Epithelial cell of prostate (primary cell): ENCODE measurements at regions not wholly inside any gene's neighbourhood (a gene's known extent, or its start where the extent isn't known, plus 50 kb on each side); places are given as distances from the start of the nearest gene placed in this dataset.

Experiments used
- DNase-seq: peaks from one replicate; pipeline ENCODE4 v3.0.0-alpha.2; 2011; ENCODE audit warnings: low read depth, low spot score
- H3K27ac ChIP-seq: fragments of 450-650 bp; 2 replicates; pipeline ENCODE4 v1.5.1; 2017; ENCODE audit warnings: mild to moderate bottlenecking

DNA sequence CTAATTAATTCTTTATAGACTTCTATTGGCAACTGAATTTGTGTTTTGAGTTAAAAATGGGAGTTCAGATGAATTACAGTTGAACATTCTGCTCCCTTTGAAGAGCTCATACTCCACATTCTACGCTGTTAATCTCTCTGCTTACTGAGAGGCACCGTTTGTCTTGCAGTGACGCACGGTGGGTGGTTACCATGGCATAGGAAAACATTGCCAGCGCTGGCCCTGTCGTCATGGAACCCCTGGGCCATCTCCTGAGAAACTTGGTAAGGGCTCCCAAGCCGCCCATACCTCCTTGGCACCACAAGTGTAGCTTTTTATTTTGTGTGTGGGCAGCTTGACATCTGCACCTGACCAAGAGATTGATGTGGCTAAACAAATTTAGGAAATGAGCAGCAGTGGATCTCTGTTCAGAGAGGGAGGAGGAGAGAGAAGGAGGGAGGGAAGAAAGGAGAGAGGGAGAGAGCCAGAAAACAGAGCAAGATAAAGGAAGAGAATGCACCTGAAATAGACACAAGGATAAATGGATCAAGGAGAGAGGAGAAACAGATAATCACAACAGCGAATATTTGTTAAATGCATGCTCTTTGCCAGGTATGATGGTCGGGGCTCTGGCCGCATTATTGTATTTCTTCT is 398.5 kb downstream of the HAPSTR1 start:
- DNase-seq: no peak
- H3K27ac ChIP-seq: no peak overlapping the region

DNA sequence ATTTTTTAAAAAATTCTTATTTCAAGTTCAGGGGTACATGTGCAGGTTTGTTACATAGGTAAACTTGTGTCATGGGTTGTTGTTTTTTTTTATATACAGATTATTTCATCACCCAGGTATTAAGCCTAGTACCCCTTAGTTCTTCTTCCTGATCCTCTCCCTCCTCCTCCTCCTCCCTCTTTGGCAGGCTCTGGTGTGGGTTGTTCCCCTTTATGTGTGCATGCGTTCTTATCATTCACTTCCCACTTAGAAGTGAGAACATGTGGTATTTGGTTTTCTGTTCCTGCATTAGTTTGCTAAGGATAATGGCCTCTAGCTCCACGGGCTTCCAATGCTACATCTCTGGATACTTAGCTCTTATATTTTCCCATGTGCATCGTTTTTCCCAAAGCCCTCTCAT is 404.4 kb downstream of the HAPSTR1 start:
- H3K27ac ChIP-seq: no peak overlapping the region
- DNase-seq: no peak

DNA sequence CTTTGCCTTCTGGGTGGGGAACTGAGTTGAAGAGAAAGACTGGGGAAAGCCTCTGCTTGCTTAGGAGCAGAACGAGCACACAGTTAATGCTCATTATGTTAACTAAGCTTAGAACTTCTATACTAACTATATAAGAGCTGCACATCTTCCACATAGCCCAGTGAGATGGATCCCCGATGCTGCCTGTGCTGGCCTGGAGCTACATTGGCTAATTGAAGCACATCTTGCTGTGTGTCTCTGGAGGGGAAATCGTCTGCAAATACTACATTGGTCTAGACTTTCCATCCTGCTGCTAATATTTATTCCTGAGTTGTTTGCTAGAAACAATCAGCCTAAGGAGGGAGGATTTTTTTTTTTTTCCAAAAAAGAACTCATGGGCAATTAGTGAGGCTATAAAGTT is 406.3 kb downstream of the HAPSTR1 start:
- H3K27ac ChIP-seq: no peak overlapping the region
- DNase-seq: no peak

DNA sequence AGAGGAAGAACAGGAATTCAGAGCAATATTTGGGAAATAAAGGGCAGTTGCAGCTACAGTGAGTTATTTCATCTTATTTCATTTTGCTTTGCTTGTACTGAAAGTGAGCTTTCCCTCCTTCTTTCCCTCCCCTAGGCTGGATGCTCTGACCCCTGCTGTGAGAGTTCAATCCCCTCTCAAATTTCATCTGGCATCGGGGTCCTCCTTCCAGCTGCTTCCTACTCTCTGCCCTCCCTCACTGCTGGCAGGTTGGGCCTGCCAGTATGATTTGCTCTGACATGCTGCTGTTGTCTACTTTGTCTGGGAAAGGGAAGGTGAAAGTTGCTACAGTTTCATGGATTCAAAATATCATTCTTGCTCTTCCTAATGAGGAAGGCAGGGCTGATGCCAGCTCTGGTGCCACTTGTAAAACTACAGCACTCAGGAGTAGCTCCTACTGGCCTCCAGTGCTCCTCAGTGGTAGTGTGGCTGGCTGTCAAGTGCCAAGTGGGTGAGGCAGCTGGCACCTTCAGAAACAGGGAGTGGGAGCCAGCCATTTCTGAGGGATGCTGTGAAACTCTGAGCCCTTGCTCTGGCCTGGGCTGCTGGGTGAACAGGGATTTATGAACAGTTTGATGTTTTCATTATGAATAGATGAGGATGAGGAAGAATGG is 408.6 kb downstream of the HAPSTR1 start:
- no peak overlapping the region for H3K27ac ChIP-seq
- DNase-seq: no peak

DNA sequence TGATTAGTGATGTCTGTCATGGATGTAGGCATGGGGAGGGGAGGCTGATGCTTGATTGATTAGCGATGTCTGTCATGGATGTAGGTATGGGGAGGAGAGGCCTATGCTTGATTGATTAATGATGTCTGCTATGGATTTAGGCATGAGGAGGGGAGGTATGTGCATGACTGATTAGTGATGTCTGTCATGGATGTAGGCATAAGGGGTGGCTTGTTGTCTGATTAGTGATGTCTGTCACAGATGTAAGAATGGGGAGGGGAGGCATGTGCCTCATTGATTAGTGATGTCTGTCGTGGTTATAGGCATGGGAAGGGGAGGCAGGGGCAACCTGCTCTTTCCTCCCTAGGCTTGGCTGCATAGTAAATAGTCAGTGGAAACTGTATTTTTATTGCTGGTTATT is 409.4 kb downstream of the HAPSTR1 start:
- no peak overlapping the region for H3K27ac ChIP-seq
- DNase-seq: no peak

DNA sequence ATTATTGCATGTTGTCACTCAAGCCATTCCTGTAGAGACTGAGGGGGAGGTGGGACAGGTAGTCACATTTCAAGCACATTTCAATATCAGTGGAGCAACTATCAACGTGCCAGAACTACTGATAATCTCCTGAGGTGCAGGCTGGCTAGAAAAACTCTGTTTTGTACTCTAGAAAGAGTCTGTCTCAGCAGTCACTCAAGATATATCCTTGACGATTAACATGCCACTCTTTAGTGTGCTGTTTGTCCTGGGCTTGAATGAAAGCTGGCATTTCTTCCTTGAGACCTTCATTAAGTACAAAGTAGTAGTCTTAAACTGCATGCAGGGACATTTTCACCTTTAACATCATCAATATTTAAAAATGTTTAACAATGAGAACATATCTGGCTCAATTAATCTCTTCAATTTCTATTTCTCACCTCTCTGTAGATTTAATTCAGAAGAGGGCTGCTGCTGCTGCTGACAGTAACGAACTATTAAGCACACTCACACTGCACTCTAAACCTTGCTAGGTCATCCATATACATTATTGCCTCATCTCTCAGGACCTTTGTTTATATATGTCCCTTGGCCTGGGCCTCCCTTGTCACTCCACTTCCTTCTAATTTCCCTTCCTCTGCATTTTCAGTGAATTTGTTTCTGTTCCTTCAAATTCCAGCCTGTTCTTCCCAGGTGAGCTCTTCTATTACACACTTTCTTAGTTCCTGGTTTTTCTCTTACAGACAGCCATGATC is 412.0 kb downstream of the HAPSTR1 start:
- H3K27ac ChIP-seq: no peak overlapping the region
- no peak for DNase-seq

DNA sequence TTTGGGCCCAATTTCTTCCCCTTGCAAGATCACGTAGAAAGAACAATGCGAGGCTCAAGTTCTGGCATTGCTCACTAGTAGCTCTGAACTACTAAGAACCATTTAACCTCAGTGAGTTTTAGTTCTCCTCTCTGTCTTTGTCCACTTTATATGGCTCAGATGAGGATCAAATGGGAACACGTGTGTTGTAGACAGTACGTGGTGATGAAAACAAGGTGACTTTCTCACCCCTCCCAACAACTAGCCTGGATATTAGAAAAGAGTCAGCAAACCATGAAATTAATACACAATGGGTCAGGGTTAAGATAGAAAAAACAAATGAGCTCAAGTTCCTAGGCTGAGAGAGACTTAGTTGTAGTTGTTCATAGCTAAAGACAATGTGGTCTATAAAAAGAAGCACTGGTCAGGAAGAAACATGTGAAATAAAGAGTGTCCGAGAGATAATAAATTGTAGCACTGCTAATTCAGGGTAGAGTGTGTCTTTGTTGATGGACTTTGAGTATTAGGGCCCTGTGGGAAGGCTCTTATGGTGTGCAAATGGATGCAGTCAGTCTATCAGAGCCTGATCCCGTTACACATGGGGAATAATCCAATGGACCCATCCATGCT is 417.0 kb downstream of the HAPSTR1 start:
- DNase-seq: no peak
- no peak overlapping the region for H3K27ac ChIP-seq

DNA sequence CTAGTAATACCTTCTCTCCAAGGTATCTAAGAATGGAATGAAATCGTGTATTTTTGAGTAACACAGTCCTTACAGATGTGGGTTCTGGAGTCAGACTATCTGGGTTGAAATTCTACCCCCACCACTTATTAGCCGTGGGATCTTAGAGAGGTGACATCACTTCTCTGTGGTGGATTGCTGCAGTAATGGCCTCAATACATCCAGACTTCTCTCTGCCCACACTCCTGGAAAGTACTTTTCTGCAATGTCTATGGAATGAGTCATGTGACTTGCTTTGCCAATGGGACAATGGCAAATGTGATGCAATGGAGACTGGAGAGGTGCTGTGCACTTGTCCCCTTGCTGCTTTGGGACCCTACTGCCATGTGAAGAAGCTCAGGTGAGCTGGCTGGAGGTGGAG is 418.2 kb downstream of the HAPSTR1 start:
- DNase-seq: no peak
- no peak overlapping the region for H3K27ac ChIP-seq

DNA sequence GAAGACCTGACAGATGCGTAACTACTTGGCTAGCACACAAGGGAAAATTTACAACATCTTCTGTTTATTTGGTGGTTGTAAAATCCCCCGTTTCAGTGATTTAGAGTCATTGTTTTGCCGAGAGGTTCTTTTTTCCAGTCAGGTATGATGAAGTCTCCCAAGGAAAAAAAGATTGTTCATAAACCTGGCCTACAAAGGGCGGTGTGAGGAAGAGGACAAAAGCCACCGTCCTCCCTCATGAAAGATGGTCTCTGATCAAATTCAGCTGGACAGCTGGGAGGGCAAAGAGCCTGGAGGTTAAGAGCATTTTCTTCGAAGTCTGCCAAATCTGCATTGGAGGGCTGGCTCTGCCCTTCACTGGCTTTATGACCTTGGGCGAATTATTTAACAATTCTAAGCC is 419.9 kb downstream of the HAPSTR1 start:
- DNase-seq: no peak
- no peak overlapping the region for H3K27ac ChIP-seq

DNA sequence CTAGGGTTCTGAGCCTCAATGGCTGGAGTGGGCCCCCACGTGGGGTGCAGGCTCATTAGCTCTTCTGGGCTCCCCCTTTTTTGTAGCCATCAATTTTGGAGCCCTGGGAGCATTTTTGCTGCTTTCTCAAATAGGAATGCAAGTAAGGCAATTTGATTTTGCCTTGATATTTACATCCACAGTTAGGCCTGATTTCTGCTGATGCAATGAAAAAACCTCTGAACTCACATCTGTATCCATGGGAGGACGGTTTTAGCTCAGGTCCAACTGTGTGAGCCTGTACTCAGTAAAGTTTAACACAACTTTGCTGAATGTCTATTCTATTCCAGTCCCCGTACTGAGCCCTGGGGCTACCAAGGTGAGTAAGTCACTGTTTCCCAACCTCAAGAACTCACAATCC is 425.0 kb downstream of the HAPSTR1 start:
- no peak for DNase-seq

DNA sequence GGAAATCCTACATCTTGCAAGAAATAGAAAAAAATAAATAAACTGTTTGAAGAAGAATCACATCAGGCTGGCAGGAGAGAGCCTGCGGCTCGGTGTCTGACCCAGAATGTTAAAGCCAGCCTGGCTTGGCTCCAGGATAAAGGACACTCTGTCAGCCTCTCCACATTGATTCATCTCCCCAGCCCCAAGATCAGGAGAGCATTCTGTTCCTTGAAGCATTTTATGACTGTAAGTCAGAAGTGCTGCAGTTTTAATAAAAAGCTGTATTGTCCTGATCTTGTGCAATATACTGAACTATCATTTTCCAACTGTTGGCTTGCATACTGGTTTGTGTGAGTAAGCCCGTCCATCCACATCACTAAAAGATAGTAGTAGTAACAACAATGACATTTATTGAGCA is 426.6 kb downstream of the HAPSTR1 start:
- H3K27ac ChIP-seq: no peak overlapping the region
- DNase-seq: no peak

More for the DNA sequence above, 425.0 kb downstream of the HAPSTR1 start:
- no peak overlapping the region for H3K27ac ChIP-seq

DNA sequence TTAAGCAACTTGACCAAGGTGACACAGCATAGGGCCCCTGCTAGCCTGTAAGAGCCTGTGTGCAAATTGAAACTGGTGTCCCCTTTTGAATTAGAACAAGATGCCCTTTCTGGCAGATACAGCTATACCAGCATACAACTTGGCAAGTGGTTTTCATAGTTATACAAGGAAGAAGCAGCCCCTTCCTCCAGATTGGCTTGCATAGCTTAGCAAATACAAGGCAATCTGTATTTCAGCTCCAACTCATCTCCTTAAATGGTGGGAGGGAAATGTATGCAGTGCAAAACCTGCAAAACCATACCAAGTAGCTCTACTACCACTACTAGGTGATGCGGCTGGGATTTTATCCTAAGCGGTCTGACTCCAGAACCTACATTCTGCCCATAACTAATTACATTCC is 427.1 kb downstream of the HAPSTR1 start:
- no peak for DNase-seq
- H3K27ac ChIP-seq: no peak overlapping the region

DNA sequence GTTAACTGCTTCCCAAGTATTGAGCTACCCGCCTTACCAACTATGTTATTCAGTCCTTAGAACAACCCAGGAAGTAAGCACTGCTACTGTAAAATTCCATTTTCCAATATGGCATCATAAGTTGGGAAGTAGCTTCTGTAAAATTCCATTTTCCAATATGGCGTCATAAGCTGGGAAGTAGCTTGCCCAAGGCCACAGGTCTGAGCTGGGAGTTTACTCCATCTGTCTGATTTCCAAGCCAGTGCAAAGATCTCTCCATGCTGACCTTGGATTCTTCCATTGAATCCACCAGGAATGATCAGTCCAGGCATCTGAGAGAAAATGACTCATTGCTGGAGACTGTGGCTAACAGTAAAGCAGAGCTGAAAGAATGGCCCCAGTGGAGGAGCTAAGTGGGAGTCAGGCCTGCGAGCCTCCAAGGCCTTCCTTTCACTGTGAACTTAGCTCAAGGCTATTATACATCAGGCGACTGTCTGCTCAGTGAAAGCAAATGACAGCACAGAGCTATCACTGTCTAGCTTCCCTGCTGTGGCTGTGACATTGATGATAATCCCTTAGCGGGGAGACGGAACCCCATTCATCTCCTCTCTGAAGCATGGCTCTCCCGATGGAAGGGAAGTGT is 430.4 kb downstream of the HAPSTR1 start:
- no peak overlapping the region for H3K27ac ChIP-seq
- no peak for DNase-seq

DNA sequence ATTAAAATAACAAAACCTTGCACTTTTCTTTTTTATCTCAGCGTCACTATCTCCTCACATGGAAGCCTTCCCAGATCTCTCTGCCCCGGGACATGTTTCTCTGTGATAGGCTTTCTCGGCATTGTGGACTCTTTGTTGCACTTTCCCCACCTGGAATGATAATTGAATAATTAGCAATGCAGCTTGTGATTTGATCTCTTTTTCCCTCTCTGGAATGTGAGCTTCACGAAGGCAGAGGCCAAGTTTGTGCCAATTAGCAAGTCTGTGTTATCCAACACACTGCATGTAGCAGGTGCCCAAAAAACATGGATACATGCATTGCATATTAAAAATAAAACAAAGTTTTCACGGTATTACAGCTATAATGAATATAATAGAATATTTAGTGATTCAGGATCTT is 431.2 kb downstream of the HAPSTR1 start:
- no peak overlapping the region for H3K27ac ChIP-seq
- DNase-seq: no peak

DNA sequence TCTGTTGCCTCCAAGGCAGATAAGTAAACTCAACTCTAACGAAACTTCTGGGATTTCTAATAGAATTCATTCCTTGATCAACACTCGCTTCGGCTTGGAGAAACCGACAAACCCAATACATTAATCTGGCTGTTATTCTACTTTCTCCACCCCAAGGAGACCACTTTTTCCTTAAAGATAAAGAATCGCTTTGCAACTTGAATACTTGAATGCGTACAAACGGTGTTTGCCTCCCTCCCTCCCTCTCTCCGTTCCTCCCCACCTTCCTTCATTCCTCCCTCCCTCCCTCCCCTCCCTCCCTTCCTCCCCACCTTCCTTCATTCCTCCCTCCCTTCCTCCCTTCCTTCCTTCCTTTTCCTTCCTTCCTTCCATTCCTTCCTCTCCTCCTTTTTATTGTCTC is 432.6 kb downstream of the HAPSTR1 start:
- no peak for DNase-seq
- H3K27ac ChIP-seq: no peak overlapping the region

DNA sequence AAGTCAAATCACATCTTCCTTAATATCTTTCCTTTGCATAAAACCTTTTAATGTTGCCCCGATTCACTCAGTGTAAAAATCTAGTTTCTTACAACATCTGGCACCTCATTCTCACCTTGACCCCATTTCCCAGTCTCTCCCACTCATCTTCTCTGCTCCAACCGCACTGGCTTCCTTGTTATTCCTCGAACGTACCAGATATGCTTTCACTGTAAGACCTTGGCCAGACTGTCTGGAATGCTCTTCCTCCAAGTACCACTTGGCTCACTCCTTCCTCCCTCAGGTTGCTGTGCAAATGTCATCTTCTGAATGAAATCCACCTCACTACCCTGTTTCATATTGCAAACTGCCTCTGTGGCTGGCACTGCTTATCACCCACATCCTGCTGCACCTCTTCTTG is 433.6 kb downstream of the HAPSTR1 start:
- H3K27ac ChIP-seq: no peak overlapping the region
- no peak for DNase-seq

DNA sequence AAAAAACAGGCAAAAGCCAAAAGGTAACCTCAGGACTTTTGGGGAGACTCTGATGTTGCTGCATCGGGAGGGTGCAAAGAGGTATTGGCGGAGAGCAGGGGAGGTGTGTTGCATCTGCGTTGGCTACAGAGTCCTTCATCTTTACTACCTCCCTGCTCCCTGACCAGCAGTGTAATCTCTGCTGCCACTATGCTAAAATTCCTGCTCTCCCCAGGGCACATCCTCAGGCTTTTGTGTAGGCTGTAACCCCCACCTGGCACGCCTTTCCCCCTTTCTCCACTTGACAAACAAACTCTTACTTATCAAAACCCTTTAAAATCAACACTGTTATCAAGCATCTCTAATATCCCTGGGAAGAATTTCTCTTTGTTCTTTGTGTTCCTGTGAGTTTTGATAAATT is 435.3 kb downstream of the HAPSTR1 start:
- no peak for DNase-seq
- no peak overlapping the region for H3K27ac ChIP-seq

DNA sequence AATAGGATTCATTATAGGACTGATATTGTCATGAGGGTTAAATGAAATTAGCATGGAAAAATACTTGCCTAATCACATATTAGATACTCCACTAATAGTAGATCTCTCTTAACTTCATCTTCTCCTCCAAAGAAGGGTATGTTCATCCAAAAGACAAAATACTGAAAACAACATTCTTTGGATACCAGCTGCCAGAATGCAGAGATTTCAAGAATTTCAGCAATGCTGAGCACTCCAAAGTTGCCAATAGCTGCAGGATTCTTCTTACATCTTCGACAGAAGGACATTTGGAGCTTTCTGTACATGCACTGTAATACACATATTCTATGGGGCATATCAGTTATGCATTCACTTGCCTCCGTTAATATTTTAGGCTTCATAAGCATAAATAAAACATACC is 436.5 kb downstream of the HAPSTR1 start:
- H3K27ac ChIP-seq: no peak overlapping the region
- no peak for DNase-seq

DNA sequence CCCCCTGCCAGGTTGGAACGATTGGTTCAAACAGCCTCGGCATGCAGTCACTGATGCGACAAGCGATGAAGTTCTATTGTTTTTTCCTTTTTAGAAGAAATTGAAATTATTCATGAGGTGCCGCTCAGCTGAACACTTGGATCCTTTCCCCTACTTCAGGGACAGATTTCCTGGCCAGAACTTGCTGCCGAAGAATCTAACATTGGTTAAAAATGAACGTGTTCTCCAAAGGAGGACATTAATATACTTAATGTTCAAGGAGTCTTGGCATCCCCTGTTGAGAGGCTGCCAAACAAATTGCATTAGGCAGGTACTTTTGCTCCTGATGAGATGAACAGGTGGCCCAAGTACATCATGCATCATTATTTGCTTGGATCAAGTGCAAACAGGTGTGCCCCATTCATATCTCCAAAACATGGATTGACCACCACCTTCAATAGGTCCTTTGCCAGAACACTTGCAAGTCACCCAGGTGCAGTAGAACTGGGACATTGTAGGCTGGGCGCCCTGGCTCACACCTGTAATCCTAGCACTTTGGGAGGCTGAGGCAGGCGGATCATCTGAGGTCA is 437.2 kb downstream of the HAPSTR1 start:
- H3K27ac ChIP-seq: no peak overlapping the region
- DNase-seq: no peak

DNA sequence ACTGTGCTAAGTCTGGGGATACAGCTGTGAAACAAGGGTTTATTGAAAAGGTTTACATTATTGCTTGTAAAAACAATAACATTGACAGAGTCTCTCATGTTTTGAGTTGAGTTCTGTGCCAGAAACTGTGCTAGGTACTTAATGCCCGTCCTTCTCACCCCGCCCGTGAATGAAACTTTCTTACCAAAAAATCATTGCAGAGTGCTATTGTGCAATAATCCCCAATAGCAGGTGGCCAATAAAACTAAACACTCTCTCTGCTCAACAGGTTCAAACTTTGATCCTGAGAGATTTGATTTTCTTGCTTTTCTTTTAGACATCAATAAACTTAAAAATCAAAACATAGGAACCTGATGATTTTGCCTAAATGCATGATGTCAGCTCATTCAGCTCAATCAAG is 441.6 kb downstream of the HAPSTR1 start:
- no peak for DNase-seq

DNA sequence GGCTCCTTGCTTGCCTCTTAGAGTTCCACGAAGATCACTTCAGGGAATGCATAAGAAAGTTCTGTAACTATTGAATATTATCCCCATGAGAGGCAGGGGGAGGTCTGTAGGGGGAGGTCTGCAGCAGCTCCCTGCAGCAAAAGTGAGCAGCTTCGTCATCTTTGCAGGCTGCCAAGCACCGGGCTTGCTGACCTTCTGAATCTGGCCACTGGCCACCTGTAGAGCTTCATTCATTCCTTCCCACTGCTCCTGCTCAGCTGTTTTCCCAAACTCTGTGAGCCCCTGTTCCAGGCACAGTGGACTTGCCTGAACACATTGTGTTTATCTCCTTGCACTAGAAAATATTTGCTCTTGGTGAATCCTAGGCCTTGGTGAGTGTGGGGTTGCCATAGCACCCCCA is 443.3 kb downstream of the HAPSTR1 start:
- no peak for DNase-seq
- H3K27ac ChIP-seq: no peak overlapping the region

More for the DNA sequence above, 441.6 kb downstream of the HAPSTR1 start:
- H3K27ac ChIP-seq: no peak overlapping the region
